T-helper 2 cell treated with Interferon-gamma antibody and Interleukin-4, amounts not matched to agents 5 μg/mL and 100 μg/mL, for 36 hours (primary cell): ENCODE measurements at regions not wholly inside any gene's neighbourhood (a gene's known extent, or its start where the extent isn't known, plus 50 kb on each side); places are given as distances from the start of the nearest gene placed in this dataset.

Source experiments
- DNase-seq: peaks from one replicate; pipeline ENCODE4 v3.0.0; 2021; ENCODE audit warnings: low spot score
- H3K27ac Mint-ChIP-seq: one replicate; pipeline ENCODE4 v1.8.0; 2021; ENCODE audit warnings: mild to moderate bottlenecking, mixed read lengths
- H3K27me3 Mint-ChIP-seq: one replicate; pipeline ENCODE4 v1.8.0; 2021; ENCODE audit warnings: low read depth, mixed read lengths
- H3K36me3 Mint-ChIP-seq: one replicate; pipeline ENCODE4 v1.8.0; 2021; ENCODE audit warnings: low read depth, mixed read lengths
- H3K4me1 Mint-ChIP-seq: one replicate; pipeline ENCODE4 v1.8.0; 2021; ENCODE audit warnings: low read depth, mixed read lengths
- H3K4me3 Mint-ChIP-seq: one replicate; pipeline ENCODE4 v1.8.0; 2022; ENCODE audit warnings: mild to moderate bottlenecking, moderate library complexity, mixed read lengths
- H3K9me3 Mint-ChIP-seq: one replicate; pipeline ENCODE4 v1.8.0; 2021; ENCODE audit warnings: mixed read lengths

GRCh38 chr6:140130074-140130473, 755.6 kb upstream of the CITED2 start:
- H3K9me3 Mint-ChIP-seq, result peaks cover 23% of the 10 kb centered on the region
- no peaks in the 10 kb centered on the region for H3K36me3 Mint-ChIP-seq
- H3K4me3 Mint-ChIP-seq, result no peak overlapping the region
- H3K4me1 Mint-ChIP-seq, result no peaks in the 10 kb centered on the region
- no peak overlapping the region for H3K27ac Mint-ChIP-seq
- no peak for DNase-seq
- no peaks in the 10 kb centered on the region for H3K27me3 Mint-ChIP-seq

- H3K4me1 Mint-ChIP-seq, result no peaks in the 10 kb centered on the region
- peaks cover 11% of the 10 kb centered on the region for H3K9me3 Mint-ChIP-seq
- H3K27ac Mint-ChIP-seq, result no peak overlapping the region
- H3K36me3 Mint-ChIP-seq, result no peaks in the 10 kb centered on the region
- DNase-seq, result no peak
- H3K27me3 Mint-ChIP-seq, result no peaks in the 10 kb centered on the region
- H3K4me3 Mint-ChIP-seq, result no peak overlapping the region
Observed at GRCh38 chr6:140124498-140124897, 750.0 kb upstream of the CITED2 start.

GRCh38 chr6:140108167-140108566, 733.7 kb upstream of the CITED2 start:
- Mint-ChIP-seq H3K9me3 (no peaks in the 10 kb centered on the region), H3K4me3 (no peak overlapping the region), H3K4me1 (no peaks in the 10 kb centered on the region), H3K27me3 (no peaks in the 10 kb centered on the region), H3K27ac (no peak overlapping the region), H3K36me3 (no peaks in the 10 kb centered on the region)
- DNase-seq, result no peak

- Mint-ChIP-seq H3K27ac (no peak overlapping the region), H3K36me3 (no peaks in the 10 kb centered on the region), H3K4me3 (no peak overlapping the region), H3K4me1 (no peaks in the 10 kb centered on the region), H3K27me3 (no peaks in the 10 kb centered on the region), H3K9me3 (no peaks in the 10 kb centered on the region)
- DNase-seq, result no peak
Observed at GRCh38 chr6:140107216-140107615, 732.8 kb upstream of the CITED2 start.

GRCh38 chr6:140105857-140106256, 731.4 kb upstream of the CITED2 start:
- Mint-ChIP-seq H3K36me3 (no peaks in the 10 kb centered on the region), H3K9me3 (no peaks in the 10 kb centered on the region), H3K4me3 (no peak overlapping the region), H3K4me1 (peaks cover 2% of the 10 kb centered on the region), H3K27ac (no peak overlapping the region), H3K27me3 (no peaks in the 10 kb centered on the region)
- DNase-seq, result no peak

GRCh38 chr6:140105241-140105640, 730.8 kb upstream of the CITED2 start:
- no peaks in the 10 kb centered on the region for H3K36me3 Mint-ChIP-seq
- H3K27ac Mint-ChIP-seq, result no peak overlapping the region
- no peaks in the 10 kb centered on the region for H3K9me3 Mint-ChIP-seq
- H3K27me3 Mint-ChIP-seq, result no peaks in the 10 kb centered on the region
- no peak overlapping the region for H3K4me3 Mint-ChIP-seq
- no peak for DNase-seq
- H3K4me1 Mint-ChIP-seq, result peaks cover 2% of the 10 kb centered on the region

- H3K4me1 Mint-ChIP-seq, result peaks cover 2% of the 10 kb centered on the region
- no peak overlapping the region for H3K4me3 Mint-ChIP-seq
- no peak for DNase-seq
- H3K27me3 Mint-ChIP-seq, result no peaks in the 10 kb centered on the region
- H3K27ac Mint-ChIP-seq, result no peak overlapping the region
- no peaks in the 10 kb centered on the region for H3K36me3 Mint-ChIP-seq
- no peaks in the 10 kb centered on the region for H3K9me3 Mint-ChIP-seq
Observed at GRCh38 chr6:140101818-140102217, 727.4 kb upstream of the CITED2 start.

GRCh38 chr6:140101367-140101766, 726.9 kb upstream of the CITED2 start:
- no peak for DNase-seq
- peaks cover 2% of the 10 kb centered on the region for H3K4me1 Mint-ChIP-seq
- H3K36me3 Mint-ChIP-seq, result no peaks in the 10 kb centered on the region
- H3K4me3 Mint-ChIP-seq, result no peak overlapping the region
- no peaks in the 10 kb centered on the region for H3K9me3 Mint-ChIP-seq
- no peak overlapping the region for H3K27ac Mint-ChIP-seq
- H3K27me3 Mint-ChIP-seq, result no peaks in the 10 kb centered on the region

GRCh38 chr6:140095532-140095931, 721.1 kb upstream of the CITED2 start:
- Mint-ChIP-seq H3K9me3 (no peaks in the 10 kb centered on the region), H3K4me1 (no peaks in the 10 kb centered on the region), H3K27me3 (no peaks in the 10 kb centered on the region), H3K4me3 (no peak overlapping the region), H3K27ac (no peak overlapping the region), H3K36me3 (no peaks in the 10 kb centered on the region)
- DNase-seq, result no peak

GRCh38 chr6:140091895-140092294, 717.4 kb upstream of the CITED2 start:
- Mint-ChIP-seq H3K9me3 (no peaks in the 10 kb centered on the region), H3K4me1 (no peaks in the 10 kb centered on the region), H3K36me3 (no peaks in the 10 kb centered on the region), H3K27ac (no peak overlapping the region), H3K4me3 (no peak overlapping the region), H3K27me3 (no peaks in the 10 kb centered on the region)
- DNase-seq, result no peak

GRCh38 chr6:140090871-140091270, 716.4 kb upstream of the CITED2 start:
- H3K4me3 Mint-ChIP-seq, result no peak overlapping the region
- H3K4me1 Mint-ChIP-seq, result no peaks in the 10 kb centered on the region
- no peaks in the 10 kb centered on the region for H3K36me3 Mint-ChIP-seq
- H3K27ac Mint-ChIP-seq, result no peak overlapping the region
- DNase-seq, result no peak
- no peaks in the 10 kb centered on the region for H3K9me3 Mint-ChIP-seq
- H3K27me3 Mint-ChIP-seq, result no peaks in the 10 kb centered on the region

- DNase-seq, result no peak
- no peaks in the 10 kb centered on the region for H3K27me3 Mint-ChIP-seq
- no peak overlapping the region for H3K27ac Mint-ChIP-seq
- no peak overlapping the region for H3K4me3 Mint-ChIP-seq
- no peaks in the 10 kb centered on the region for H3K4me1 Mint-ChIP-seq
- H3K9me3 Mint-ChIP-seq, result no peaks in the 10 kb centered on the region
- no peaks in the 10 kb centered on the region for H3K36me3 Mint-ChIP-seq
Observed at GRCh38 chr6:140083375-140083774, 708.9 kb upstream of the CITED2 start.

- Mint-ChIP-seq H3K36me3 (no peaks in the 10 kb centered on the region), H3K27me3 (no peaks in the 10 kb centered on the region), H3K4me3 (no peak overlapping the region), H3K9me3 (no peaks in the 10 kb centered on the region), H3K27ac (no peak overlapping the region), H3K4me1 (no peaks in the 10 kb centered on the region)
- DNase-seq, result no peak
Observed at GRCh38 chr6:140082867-140083297, 708.4 kb upstream of the CITED2 start.

GRCh38 chr6:140079328-140079727, 704.9 kb upstream of the CITED2 start:
- no peak overlapping the region for H3K27ac Mint-ChIP-seq

GRCh38 chr6:140078561-140079125, 704.2 kb upstream of the CITED2 start:
- H3K27ac Mint-ChIP-seq, result no peak overlapping the region
- no peak overlapping the region for H3K4me3 Mint-ChIP-seq
- no peaks in the 10 kb centered on the region for H3K9me3 Mint-ChIP-seq
- no peaks in the 10 kb centered on the region for H3K36me3 Mint-ChIP-seq
- no peaks in the 10 kb centered on the region for H3K27me3 Mint-ChIP-seq
- no peaks in the 10 kb centered on the region for H3K4me1 Mint-ChIP-seq
- no peak for DNase-seq

More at GRCh38 chr6:140079328-140079727, 704.9 kb upstream of the CITED2 start:
- DNase-seq, result no peak
- Mint-ChIP-seq H3K36me3 (no peaks in the 10 kb centered on the region), H3K4me1 (no peaks in the 10 kb centered on the region), H3K27me3 (no peaks in the 10 kb centered on the region), H3K4me3 (no peak overlapping the region), H3K9me3 (no peaks in the 10 kb centered on the region)
